GM18517 (cell line): ENCODE measurements at regions not wholly inside any gene's neighbourhood (a gene's known extent, or its start where the extent isn't known, plus 50 kb on each side); places are given as distances from the start of the nearest gene placed in this dataset.

ENCODE experiments used
- ATAC-seq: cut with Tn5 transposase; IDR thresholded peaks from one replicate; pipeline ENCODE4 v1.9.1; 2021; ENCODE audit warnings: mild to moderate bottlenecking, moderate library complexity; ENCODE audit not compliant: unreplicated experiment

DNA sequence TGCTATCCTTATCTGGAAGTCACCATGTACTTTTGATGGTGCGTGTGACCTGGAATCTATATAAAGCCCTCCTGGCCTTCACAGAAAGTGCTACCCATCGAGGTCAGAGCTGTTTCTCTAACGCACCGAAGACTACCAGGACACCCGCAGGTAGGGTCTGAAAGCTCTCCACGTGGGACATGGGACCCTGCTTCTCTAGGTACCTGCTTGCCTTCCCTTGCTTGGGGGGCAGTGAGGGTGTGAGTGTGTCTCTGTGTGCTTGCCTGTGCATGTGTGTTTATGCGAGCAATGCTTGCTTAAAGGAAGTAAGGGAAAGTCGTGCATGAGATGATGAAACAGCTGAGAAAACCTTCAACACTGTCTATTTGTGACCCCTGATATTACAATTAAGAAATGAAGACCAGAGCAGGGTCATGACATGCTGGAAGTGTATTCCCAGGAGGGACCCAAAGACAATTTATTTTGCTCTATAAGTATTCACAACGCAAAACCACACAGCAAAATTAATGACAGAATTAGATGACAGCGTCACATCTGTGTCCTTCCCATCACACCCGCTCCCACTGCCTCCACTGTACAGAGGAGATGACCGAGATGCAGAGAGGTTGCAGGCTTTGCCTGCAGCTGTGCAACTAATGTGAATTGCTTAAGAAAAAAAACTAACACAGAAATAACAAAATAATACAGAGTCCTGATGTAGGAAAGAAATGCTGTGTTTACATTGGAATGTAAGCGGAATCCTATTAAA lies 76.4 kb upstream of the HELT start:
- ATAC-seq, result no peak

DNA sequence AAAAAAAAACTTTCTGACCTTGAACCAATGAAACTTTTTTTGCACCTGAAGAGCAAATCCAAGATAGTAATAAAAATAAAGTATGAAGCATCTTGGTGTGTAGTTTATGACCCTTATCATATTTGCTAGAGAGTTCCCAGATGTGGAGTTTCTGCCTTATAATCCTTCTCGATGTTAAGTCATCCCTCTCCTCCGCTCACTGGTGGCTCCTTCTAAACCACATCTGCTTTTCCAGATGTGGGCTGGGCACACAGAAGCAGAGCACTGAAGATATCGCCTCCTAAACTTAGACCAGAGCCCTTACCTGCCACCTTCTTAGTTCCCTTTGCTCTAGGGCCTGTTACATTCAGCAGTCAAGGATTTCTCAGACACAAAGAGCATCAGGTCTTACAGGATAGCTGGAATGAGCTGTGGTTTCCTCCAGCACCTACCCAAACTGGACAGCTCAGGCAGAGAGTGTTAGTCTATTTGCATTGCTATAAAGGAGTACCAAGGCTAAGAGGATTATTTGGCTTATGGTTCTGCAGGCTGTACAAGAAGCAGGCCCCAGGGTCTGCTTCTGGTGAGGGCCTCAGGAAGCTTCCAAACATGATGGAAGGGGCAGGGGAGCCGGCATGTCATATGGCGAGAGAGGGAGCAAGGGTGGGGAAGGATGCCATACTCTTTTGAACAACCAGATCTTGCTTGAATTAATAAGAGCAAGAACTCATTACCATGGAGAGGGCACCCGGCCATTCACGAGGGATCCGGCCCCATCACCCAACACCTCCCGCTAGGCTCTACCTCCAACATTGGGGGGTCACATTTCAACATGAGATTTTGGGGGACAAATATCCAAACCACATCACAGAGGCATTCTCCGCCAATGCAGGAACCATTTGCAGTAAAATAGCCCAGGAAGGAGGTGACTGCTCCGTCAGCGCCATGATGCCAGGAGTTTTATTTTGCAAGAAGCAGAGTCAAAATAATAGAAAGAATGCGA lies 75.6 kb upstream of the HELT start:
- no peak for ATAC-seq

DNA sequence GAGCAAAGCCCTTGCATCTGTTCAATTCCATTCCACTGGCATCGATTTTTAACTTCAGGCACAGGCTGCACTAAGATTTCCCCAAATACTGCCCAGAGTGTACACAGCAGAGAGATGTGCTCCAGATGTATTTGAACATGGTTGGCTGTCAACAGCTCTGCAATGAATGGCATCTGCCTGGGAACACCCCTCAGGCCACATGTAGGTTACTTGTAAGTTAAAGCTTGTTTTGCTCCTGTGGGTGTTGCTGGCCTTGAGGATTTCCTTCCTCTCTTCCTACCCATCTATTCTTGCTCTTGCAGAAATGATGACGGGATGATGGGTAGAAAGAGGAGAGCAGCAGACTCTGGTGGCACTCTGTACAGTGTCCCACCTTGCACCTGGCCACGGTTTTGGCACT lies 69.3 kb upstream of the HELT start:
- no peak for ATAC-seq

DNA sequence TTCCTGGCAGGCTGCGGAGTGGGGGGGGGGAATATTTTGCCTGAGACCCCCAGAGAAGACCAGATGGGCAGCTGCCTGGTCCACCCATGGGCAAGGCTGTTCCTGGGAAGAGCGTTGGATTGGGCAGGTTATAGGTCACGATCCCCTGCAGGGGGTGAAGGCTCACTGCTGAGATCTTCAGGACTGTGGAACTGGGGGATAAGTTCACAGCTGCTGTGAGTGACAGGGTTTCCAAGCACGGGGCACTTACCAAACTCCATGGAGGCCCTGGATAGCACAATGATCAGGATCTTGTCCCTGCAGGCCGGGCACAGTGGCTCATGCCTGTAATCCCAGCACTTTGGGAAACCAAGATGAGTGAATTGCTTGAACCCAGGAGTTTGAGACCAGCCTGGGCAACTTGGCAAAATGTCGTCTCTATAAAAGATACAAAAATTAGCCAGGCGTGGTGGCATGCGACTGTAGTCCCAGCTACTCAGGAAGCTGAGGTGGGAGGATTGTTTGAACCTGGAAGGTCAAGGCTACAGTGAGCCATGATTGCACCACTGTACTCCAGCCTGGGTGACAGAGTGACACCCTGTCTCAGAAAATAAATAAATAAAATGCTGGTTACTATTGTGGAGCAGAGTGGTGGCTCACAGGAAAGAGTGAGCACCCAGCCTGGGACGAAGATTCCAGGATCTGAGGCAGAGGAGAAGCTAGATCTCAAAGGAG lies 68.0 kb upstream of the HELT start:
- ATAC-seq, result no peak

DNA sequence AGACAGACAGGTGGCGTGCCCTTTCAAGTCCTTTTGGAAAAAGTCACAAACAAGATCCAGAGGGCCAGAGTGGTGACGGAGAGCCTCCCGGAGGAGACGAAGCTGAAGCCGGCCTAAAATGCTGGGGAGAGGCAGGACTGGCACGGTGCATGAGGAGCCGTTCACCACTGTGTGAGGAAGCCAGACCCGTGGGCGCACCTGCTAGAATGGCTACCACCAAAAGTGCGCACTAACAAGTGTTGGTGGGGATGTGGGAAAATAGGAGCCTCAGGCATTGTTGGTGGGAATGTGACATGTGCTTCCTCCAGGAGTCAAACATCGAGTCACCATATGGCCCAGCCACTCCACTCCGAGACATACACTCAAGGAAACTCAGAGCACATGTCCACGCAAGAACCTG lies 67.4 kb upstream of the HELT start:
- no peak for ATAC-seq

DNA sequence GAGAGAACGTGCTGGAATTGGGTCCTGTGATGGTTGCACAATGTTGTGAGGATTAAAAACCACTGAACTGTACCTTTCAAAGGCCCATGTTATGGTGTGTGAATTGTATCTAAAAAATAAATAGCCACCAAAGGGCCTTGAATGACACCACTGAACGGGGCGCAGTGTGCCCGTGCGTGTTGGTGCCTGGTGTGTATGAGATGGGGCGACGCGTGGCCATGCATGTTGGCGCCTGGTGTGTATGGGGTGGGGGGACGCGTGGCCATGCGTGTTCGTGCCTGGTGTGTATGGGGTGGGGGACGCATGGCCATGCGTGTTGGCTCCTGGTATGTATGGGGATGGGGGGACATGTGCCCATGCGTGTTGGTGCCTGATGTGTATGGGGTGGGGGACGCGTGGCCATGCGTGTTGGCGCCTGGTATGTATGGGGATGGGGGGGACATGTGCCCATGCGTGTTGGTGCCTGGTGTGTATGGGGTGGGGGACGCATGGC lies 66.6 kb upstream of the HELT start:
- ATAC-seq, result no peak

DNA sequence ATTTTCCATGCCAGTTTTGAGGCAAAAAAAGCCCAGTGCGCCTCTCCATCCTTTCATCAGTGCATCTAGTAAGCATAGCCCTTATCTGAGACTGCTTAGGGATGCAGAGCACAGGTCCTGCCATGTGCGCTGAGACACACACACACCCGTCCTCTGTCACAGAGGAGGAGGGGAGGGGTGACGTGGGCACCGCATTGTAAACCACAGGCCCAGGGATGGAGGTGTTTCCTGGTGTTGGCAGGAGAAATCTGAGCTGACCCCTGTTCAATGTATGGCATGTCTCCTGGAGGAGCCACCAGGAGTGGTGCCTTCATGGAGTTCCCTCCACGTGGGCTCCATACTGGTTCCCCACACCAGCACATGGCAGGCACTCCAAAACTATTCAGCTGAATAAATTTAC lies 65.8 kb upstream of the HELT start:
- ATAC-seq, result no peak

DNA sequence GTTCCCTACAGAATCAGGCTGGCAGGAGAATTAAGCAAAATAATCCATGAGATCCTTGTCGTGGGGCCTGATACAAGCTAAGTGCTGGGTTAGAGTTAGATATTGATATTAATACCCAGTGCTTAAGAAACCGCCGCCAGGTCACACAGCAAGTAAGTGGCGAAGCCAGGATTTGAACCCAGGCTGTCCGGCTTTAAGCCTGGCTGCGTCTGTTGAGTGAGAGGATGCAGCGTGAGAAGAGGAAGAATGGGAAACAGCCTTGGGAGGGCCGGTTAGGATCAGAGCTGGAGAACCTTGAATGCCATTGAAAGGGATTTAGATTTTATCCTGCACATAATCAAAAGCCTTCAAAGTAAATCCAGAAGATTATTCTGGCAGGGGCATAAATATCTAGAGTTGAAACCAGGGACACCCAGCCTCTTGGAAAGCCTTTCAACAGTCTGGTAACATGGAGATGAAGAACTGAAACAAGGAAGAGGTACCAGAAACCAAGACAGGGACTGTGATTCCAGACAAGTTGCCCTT lies 64.8 kb upstream of the HELT start:
- ATAC-seq, result no peak

DNA sequence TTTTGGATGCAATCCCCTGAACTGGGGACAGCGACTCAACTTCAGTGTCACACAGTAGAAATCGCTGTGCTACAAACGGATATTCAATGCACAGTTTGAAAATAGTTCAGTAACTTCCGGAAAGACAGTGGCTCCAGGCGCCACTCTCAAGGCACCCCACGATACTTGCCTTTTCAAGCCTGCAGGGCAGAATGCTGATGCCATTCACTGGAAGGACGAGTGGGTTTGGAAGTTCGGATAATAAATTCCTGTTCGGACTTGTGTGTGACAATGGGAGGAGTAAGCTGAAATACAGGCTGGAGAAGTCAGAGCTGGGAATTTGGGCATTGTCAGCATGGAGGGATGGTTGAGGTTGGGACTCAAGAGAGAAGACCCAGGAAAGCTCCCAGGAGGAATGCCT lies 64.3 kb upstream of the HELT start:
- no peak for ATAC-seq

DNA sequence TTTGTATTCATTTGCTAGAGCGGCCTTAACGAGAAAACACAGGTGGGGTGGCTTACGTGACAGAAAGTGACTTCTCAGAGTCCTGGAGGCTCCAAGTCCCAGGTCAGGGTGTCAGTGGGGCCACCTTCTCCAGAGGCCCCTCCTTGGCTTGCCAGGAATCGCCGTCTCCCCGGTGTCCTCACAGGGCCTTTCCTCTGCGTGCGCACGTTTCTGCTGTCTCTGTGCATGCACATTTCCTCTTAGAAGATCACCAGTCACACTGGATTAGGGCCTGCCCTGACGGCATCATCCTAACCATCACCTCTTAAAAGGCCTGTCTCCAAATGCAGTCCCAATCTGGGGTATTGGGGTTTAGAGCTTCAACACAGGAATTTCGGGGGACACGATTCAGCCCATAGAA lies 63.8 kb upstream of the HELT start:
- ATAC-seq, result no peak

DNA sequence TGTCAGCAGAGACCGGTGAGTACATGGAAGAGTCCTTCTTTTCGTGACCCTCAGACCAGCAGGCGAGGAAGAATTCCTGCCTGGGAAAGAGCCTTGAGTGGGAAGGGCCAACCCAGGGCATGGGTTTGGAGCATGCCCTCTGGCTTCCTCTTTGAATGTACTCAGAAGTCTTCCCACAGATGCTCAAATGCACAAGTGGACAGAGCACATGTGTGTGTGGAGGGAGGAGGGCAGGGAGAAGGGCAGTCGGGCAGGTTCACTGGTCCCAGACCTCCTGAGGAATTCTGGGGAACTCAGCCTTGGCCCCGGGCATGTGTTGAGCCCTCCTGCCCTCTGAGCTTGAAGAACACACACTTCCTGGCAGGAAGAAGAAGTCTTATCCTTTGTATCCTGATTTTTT lies 63.2 kb upstream of the HELT start:
- ATAC-seq, result no peak

DNA sequence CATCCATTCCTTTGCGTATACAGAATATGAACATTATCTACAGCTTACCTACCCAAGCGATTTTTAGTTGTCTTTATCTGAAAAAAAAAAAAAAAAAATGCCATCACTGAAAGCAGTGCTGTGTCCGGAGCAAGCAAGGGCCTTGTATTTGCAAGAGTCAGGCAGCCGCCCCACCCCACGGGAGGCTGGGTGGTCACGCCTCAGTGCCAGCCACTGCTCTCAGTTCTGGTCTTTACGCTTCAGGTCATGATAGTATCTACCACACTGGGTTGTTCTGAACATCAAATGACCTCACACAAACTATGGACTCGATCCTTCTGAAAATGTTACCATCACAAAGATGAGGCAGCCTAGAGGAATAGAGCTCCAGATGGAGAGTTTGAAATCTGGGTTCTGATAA lies 62.7 kb upstream of the HELT start:
- ATAC-seq, result no peak

DNA sequence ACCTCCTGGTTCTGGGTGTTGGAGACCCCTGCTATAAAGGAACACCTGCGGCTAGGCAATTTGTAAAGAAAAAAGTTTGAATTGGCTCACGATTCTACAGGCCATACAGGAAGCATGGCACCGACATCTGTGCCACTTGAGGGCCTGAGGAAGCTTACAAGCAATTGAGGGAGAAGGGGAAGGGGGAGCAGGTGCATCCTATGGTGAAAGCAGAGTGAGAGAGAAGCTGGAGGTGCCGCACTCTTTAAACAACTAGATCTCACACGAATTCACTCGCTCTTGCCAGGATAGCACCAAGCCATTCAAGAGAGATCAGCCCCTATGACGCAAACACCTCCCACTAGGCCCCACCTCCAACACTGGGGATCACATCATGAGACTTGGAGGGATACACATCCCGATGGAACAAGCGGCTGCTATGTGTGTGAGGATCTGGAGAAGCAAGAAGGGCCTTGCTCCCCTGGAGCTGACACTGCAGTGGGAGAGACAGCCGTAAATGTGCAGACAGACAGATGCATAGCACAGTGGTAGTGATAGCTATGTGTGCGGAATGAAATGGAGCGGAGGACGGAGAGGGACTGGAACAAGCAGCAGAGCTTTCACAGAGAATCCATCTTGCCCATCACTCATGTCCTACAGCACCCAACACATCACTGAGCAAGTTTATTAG lies 60.7 kb upstream of the HELT start:
- ATAC-seq, result no peak

DNA sequence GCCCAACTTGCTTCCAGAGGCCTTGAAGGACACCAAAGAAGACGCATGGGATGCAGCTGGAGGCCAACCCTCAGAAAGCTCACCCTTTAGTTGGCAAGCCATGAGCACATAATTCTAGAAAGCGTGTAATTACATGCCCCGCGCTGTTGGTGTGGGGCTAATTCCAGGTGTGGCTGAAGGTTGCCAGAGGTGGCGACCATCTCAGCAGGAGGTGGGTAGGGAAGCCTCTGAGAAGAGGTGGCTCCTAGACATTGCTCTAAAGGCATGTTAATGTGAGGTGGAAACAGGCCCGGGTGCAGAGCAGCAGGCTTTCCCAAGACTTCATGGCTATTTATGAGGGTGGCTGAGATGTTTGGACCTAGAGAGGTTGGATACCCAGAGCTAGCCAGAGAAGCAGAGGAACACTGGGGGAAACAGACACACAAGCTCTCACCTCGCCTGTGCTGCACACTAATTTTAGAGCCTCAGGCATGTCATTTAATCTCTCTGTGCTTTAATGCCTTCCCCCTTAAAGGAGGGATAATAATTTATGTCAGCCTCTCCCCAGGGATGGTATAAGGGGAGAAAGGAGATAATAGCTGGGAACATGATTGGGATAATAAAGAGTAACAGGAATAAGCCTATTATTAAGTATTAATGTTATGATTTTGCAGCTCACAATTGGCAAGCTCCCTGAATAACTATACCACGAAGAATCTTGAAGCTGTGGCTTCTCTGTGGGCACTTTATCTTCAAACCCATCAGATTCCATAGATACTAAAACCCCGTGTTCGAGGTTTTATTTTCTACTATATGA lies 60.0 kb upstream of the HELT start:
- no peak for ATAC-seq

DNA sequence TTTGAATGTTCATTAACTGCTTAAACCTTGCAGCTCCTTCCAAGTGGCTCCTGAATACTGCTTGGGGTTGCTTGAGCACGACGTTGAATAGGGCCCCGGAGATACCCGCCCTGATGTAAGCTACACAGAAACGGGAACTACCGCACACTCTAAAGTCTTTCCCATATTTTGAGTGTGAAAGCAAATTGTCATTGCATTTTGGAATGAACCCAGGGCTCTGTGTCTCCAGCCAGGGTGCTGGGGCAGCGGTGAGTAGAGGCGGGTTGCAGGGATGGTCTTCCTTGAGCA lies 59.4 kb upstream of the HELT start:
- ATAC-seq, result no peak

DNA sequence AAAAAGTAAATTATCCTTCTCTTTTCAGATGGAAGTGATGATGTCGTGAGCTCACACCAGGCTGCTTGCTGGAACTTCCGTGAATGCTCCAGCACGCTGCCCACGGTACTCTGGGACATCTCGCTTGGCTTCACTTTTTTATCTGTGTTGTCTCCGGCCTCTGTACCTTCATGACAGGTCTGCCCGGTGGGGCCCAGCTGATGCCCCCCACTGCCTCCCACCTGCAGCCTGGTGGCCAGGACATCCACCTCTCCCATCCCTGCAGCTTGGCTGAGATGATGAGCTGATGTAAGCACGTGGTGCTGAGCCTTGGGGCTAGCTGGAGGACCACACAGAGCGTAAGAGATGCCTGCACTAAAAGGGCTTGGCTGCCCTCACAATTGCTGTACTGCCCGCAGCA lies 59.0 kb upstream of the HELT start:
- ATAC-seq, result no peak

DNA sequence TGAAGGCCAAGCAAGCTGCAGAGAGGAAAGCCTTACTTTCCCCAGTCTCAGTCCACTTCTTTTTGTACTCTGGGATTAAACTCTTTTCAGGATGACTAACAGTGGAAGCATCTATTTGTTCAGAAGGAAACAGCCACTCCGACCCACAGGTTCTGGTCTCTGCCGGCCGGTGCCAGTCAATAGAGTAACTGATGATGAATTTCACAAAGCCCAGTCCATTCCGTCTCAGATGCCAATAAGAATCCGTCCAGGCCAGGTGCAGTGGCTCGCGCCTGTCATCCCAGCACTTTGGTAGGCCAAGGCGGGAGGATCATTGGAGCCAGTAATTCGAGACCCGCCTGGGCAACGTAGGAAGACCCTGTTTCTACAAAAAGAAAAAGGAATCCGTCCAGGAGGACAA lies 58.5 kb upstream of the HELT start:
- no peak for ATAC-seq

DNA sequence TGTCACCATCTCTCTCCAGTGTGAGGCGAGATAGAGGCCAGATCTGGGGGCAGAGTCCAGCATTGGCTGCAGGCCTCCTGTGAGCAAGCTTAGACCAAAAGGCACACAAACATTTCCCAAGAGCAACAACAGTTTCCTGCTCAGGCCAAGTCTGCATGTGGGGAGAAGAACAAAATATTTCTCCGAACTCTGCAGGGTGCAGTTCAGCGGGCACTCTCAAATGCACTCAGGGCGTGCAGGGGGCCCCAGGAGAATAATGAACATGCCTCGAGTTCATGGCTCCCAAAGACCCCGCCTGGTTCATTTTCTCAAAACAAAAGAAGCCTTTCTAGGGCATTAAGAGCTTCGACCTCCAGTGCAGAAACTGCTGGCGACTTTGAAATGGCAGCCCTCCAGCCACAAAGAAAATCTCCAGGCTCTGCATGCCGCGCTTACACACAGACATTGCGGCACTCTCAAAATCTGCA lies 57.8 kb upstream of the HELT start:
- ATAC-seq, result no peak

DNA sequence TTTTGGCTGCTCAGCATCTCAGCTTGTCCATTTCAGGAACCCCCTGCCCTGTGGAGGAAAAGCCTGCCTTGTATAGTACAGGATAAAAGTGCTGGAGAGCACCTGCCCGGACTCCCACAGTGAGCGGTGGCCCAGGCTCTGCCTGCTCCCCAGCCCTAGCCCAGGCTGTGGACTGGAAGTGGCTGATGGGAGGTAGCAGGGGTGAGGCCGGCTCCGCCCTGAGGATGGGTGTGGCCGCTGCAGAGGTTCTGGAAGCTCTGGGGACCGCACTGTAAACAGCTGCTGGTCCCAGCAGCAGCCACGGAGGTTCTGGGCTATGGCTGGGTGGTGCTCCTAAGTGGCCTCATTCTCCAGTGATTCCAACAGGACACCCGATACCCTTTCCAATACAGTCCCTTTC lies 56.6 kb upstream of the HELT start:
- no peak for ATAC-seq

DNA sequence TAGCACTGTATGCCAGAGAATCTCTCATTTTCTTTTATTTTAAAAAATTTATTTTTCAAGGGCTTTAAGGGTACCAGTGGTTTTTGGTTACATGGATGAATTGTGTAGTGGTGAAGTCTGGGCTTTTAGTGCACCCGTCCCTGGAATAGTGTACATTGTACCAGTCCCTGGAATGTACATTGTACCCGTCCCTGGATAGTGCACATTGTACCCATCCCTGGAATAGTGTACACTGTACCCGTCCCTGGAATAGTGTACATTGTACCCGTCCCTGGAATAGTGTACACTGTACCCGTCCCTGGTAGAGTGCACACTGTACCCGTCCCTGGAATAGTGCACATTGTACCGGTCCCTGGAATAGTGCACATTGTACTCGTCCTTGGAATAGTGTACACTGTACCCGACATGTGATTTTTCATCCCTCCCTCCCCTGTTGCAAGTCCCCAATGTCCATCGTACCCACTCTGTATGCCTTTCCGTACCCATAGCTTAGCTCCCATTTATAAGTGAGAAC lies 56.1 kb upstream of the HELT start:
- ATAC-seq, result no peak
